GM18508 (cell line): ENCODE measurements at regions not wholly inside any gene's neighbourhood (a gene's known extent, or its start where the extent isn't known, plus 50 kb on each side); places are given as distances from the start of the nearest gene placed in this dataset.

Experiments used
- ATAC-seq: cut with Tn5 transposase; IDR thresholded peaks from one replicate; pipeline ENCODE4 v1.9.1; 2021; ENCODE audit warnings: moderate number of reproducible peaks; ENCODE audit not compliant: insufficient read depth, unreplicated experiment

DNA sequence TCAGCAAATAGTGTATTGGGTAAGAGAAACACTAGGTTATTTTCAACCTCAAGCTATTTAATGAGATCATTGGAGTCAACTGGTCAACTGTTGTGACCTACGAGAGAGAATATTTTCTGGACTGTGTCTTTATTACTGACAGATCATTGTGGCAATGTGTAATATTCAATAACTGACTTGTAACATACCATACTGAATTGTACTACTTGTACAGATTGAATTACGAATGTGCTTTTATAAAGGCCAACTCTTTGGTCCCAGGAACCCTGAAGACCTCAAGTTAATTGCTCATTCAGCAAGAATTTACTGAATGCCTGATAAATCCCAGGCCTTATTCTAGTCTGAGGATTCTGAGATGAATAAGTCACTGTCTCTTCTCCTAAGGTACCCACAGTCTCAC lies 56.1 kb upstream of the CAMK1G start:
- ATAC-seq = no peak

DNA sequence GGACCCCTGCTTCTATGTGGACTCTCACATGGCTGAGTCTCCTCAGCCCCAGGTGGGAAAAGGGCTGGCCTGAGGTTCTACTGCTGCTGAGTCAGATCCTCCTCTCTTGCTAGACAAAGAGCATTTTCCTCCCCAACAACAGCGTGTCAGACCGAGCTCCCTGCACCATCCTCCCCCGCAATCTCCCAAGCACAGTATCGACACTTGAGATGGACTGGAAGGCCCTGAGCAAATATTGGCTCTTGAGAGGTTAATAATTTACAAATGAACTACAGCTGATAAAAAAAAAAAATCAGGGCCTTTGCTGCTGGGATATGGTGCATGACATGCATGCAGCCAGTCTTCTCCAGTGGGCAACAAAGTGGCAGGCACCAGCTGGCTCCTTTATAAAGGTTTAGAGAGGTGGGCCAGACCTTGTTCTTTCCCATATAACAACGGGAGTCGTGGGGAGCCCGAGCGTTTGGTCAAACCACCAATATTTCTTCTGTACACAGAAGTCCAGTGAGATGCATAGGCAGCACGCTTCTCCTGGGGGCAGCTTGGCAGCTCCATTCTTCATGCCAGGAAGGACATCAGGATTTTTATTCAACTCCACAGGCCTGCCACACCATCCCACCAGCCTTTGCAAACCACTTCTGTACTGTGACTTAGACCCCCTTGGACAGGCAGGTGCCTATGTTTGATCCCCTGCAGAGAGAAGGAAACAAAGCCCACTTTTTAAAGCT lies 55.4 kb upstream of the CAMK1G start:
- no peak for ATAC-seq

DNA sequence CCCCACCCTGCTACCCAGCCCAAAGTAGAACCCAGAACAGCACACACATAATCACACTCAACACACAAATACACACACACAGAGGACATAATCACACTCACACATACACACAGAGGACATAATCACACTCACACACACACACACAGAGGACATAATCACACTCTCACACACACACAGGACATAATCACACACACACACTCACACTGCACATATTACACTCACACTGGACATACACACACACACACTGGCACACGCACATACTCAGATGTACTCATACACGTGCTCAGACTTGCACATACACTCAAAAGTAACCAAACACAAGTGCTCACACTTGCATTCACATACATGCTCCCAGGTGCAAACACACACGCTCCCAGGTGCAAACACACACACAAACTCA lies 54.3 kb upstream of the CAMK1G start:
- no peak for ATAC-seq

DNA sequence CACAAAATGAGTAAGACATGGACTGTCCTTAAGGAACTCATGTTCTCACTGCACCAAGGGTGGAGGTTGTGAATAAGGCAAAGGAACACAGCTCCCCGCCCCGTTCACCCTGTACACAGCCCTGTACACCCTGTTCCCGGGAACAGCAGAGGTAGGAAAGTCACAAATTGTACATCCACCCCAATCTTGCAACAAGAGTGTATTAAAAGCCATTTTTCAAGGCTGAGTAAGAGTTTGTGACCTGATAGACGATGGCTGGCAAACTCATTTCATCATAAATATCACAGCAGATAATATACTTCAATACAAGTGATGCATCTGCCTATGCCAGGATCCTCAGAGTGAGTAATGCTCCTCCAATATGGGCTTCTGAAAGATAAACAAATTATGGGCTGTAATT lies 52.5 kb upstream of the CAMK1G start:
- no peak for ATAC-seq

DNA sequence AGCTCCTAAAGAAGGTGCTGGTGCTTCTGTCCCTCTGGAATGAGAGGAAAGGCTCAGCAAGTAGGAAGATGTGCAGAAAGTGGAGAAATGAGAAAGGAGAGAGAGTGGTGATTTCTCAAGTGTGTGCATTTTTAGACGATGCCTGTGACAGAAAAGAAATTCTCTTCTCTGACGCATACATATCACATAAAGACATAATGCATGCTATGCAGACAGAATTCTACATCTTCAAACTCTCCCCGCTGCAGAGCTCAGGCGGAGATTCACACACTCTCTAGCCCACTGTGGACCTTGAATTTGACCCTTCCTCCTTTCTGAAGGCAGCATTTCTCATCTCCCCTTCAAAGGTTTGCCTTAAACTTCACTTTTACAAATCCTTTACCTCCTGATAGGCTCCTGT lies 52.0 kb upstream of the CAMK1G start:
- ATAC-seq = no peak
